ENCODE measurements at regions not wholly inside any gene's neighbourhood (a gene's known extent, or its start where the extent isn't known, plus 50 kb on each side); places are given as distances from the start of the nearest gene placed in this dataset.

GRCh38 chr9:18154661-18155060 lies 319.3 kb upstream of the ADAMTSL1 start:
- DNase-seq (ENCODE audit: low read depth) (no peak), FAIRE-seq (no peak)
- Histone ChIP-seq H3K27me3 (ENCODE audit: insufficient read depth, low read length) (no peaks in the 10 kb centered on the region), H2AFZ (ENCODE audit: low read depth, low read length) (no peak overlapping the region), H3K9me3 (ENCODE audit: insufficient read depth, low read depth, low read length) (no peaks in the 10 kb centered on the region), H3K4me1 (ENCODE audit: insufficient read depth, low read length) (no peaks in the 10 kb centered on the region), H3K79me2 (ENCODE audit: insufficient read depth, low read length) (no peaks in the 10 kb centered on the region), H3K27ac (ENCODE audit: low read depth, low read length) (no peak overlapping the region), H3K36me3 (ENCODE audit: insufficient read depth, low read length) (no peaks in the 10 kb centered on the region), H3K4me3 (ENCODE audit: insufficient read depth, low read depth, low read length) (no peak overlapping the region), H4K20me1 (ENCODE audit: insufficient read depth, low read length) (no peaks in the 10 kb centered on the region), H3K9ac (ENCODE audit: low read length) (no peak overlapping the region), H3K4me2 (ENCODE audit: low read length) (no peak overlapping the region)
- no peaks in the 10 kb centered on the region for H3K27me3 Mint-ChIP-seq (ENCODE audit: low read depth, unreplicated experiment)
- no peaks in the 10 kb centered on the region for H3K9me3 Mint-ChIP-seq (ENCODE audit: unreplicated experiment)
- H3K36me3 Mint-ChIP-seq (ENCODE audit: low read depth, unreplicated experiment): no peaks in the 10 kb centered on the region
- H3K4me3 Mint-ChIP-seq (ENCODE audit: unreplicated experiment): no peak overlapping the region
- H3K4me1 Mint-ChIP-seq (ENCODE audit: low read depth, unreplicated experiment): peaks cover 7% of the 10 kb centered on the region
- H3K27ac Mint-ChIP-seq (ENCODE audit: unreplicated experiment): no peak overlapping the region
- TF ChIP-seq, protein P1, sequence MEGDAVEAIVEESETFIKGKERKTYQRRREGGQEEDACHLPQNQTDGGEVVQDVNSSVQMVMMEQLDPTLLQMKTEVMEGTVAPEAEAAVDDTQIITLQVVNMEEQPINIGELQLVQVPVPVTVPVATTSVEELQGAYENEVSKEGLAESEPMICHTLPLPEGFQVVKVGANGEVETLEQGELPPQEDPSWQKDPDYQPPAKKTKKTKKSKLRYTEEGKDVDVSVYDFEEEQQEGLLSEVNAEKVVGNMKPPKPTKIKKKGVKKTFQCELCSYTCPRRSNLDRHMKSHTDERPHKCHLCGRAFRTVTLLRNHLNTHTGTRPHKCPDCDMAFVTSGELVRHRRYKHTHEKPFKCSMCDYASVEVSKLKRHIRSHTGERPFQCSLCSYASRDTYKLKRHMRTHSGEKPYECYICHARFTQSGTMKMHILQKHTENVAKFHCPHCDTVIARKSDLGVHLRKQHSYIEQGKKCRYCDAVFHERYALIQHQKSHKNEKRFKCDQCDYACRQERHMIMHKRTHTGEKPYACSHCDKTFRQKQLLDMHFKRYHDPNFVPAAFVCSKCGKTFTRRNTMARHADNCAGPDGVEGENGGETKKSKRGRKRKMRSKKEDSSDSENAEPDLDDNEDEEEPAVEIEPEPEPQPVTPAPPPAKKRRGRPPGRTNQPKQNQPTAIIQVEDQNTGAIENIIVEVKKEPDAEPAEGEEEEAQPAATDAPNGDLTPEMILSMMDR (IDR thresholded peaks at IDR 0.05; ENCODE audit: insufficient read depth, low read depth, low read length): no peak
- TF ChIP-seq EZH2 (IDR thresholded peaks at IDR 0.05; ENCODE audit: insufficient read depth, low read length): no peak

DNA sequence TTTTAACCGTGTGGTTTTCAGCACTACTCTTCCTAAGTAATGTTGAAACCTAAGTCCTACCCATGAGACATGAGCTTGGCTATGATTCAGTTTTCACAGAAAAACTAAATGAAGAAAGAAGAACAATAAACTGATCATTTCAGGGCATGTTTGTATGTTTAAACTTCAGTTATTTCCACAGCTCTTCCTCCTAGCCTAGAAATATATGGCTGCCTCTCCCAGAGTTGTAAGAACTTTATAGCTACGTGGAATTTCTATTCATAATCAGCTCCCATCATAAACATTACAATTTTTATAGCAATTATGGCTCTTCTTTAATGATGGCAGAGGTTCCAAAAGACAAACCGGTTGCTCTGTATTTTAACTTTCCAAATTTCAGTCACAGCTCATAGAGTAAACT lies 314.7 kb upstream of the ADAMTSL1 start:
- Mint-ChIP-seq H3K9me3 (ENCODE audit: unreplicated experiment) (no peaks in the 10 kb centered on the region), H3K27me3 (ENCODE audit: low read depth, unreplicated experiment) (no peaks in the 10 kb centered on the region), H3K4me1 (ENCODE audit: low read depth, unreplicated experiment) (peaks cover 7% of the 10 kb centered on the region), H3K27ac (ENCODE audit: unreplicated experiment) (no peak overlapping the region), H3K4me3 (ENCODE audit: unreplicated experiment) (no peak overlapping the region), H3K36me3 (ENCODE audit: low read depth, unreplicated experiment) (no peaks in the 10 kb centered on the region)
- H3K4me2 ChIP-seq (ENCODE audit: low read length): no peak overlapping the region
- no peaks in the 10 kb centered on the region for H3K36me3 ChIP-seq (ENCODE audit: insufficient read depth, low read length)
- FAIRE-seq (no peak), DNase-seq (ENCODE audit: low read depth) (no peak)
- H3K9ac ChIP-seq (ENCODE audit: low read length): no peak overlapping the region
- TF ChIP-seq EZH2 (IDR thresholded peaks at IDR 0.05; ENCODE audit: insufficient read depth, low read length): no peak
- TF ChIP-seq, protein P1 (IDR thresholded peaks at IDR 0.05; ENCODE audit: insufficient read depth, low read depth, low read length): no peak
- no peaks in the 10 kb centered on the region for H3K27me3 ChIP-seq (ENCODE audit: insufficient read depth, low read length)
- H3K27ac ChIP-seq (ENCODE audit: low read depth, low read length): no peak overlapping the region
- H3K4me1 ChIP-seq (ENCODE audit: insufficient read depth, low read length): no peaks in the 10 kb centered on the region
- no peak overlapping the region for H3K4me3 ChIP-seq (ENCODE audit: insufficient read depth, low read depth, low read length)
- no peaks in the 10 kb centered on the region for H4K20me1 ChIP-seq (ENCODE audit: insufficient read depth, low read length)
- no peaks in the 10 kb centered on the region for H3K9me3 ChIP-seq (ENCODE audit: insufficient read depth, low read depth, low read length)
- no peaks in the 10 kb centered on the region for H3K79me2 ChIP-seq (ENCODE audit: insufficient read depth, low read length)
- H2AFZ ChIP-seq (ENCODE audit: low read depth, low read length): no peak overlapping the region

DNA sequence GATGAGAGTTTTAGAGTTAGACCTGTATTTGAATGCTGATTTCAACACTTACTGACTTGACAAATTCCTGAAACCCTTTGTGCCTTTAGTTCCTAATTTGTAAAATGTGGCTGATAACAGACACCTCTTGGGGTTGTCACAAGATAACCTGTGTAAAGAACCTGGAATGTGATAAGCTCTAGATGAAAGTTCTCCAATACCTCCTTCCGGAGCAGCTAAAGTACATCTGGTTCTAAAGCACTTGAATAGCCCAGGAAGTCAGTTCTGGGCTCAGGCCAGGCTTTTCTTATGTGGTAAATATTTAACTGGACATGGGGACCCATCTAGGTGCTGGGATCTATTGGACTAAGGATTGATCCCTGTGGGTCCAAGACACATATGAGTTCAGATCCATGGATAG lies 310.8 kb upstream of the ADAMTSL1 start:
- no peak for FAIRE-seq
- no peaks in the 10 kb centered on the region for H3K36me3 Mint-ChIP-seq (ENCODE audit: low read depth, unreplicated experiment)

More for the DNA sequence above, 310.8 kb upstream of the ADAMTSL1 start:
- Mint-ChIP-seq H3K9me3 (ENCODE audit: unreplicated experiment) (no peaks in the 10 kb centered on the region), H3K27ac (ENCODE audit: unreplicated experiment) (no peak overlapping the region), H3K4me1 (ENCODE audit: low read depth, unreplicated experiment) (peaks cover 5% of the 10 kb centered on the region), H3K4me3 (ENCODE audit: unreplicated experiment) (no peak overlapping the region), H3K27me3 (ENCODE audit: low read depth, unreplicated experiment) (no peaks in the 10 kb centered on the region)
- DNase-seq (ENCODE audit: low read depth): no peak
- Histone ChIP-seq H4K20me1 (ENCODE audit: insufficient read depth, low read length) (no peaks in the 10 kb centered on the region), H3K27ac (ENCODE audit: low read depth, low read length) (no peak overlapping the region), H3K9ac (ENCODE audit: low read length) (no peak overlapping the region), H3K9me3 (ENCODE audit: insufficient read depth, low read depth, low read length) (no peaks in the 10 kb centered on the region), H3K36me3 (ENCODE audit: insufficient read depth, low read length) (no peaks in the 10 kb centered on the region), H3K4me3 (ENCODE audit: insufficient read depth, low read depth, low read length) (no peak overlapping the region), H3K4me2 (ENCODE audit: low read length) (no peak overlapping the region), H3K79me2 (ENCODE audit: insufficient read depth, low read length) (no peaks in the 10 kb centered on the region), H3K4me1 (ENCODE audit: insufficient read depth, low read length) (no peaks in the 10 kb centered on the region), H2AFZ (ENCODE audit: low read depth, low read length) (no peak overlapping the region), H3K27me3 (ENCODE audit: insufficient read depth, low read length) (no peaks in the 10 kb centered on the region)
- TF ChIP-seq, protein P1 (IDR thresholded peaks at IDR 0.05; ENCODE audit: insufficient read depth, low read depth, low read length): no peak
- TF ChIP-seq EZH2 (IDR thresholded peaks at IDR 0.05; ENCODE audit: insufficient read depth, low read length): no peak

Measured in astrocyte (in vitro differentiated cells and primary cell).